HG03066 (cell line): ENCODE measurements at regions not wholly inside any gene's neighbourhood (a gene's known extent, or its start where the extent isn't known, plus 50 kb on each side); places are given as distances from the start of the nearest gene placed in this dataset.
"Not testable (repeated sequence)": the region's sequence is repeated elsewhere in the genome, so short reads cannot be mapped to it uniquely, and the experiment has no call there.

Source experiments
- ATAC-seq: cut with Tn5 transposase; IDR thresholded peaks from one replicate; pipeline ENCODE4 v1.9.1; 2021; ENCODE audit warnings: low read depth; ENCODE audit not compliant: unreplicated experiment

DNA sequence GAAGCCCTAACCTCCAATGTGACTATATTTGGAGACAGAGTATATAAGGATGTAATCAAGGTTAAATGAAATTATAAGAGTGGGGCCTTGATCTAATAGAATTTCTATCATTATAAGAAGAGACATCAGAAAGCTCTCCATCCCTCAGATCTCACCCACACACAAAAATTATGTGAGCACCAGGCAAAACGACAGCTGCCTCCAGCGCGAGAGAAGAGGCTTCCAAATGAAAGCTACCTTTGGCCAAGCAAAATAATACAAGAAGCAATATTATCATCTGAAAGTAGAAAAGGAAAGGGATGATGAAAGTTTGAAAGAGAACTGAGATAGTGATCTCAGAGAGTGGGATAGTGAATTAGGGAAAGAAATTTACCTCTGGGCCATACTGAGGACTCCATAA lies 1192.5 kb downstream of the NXPH1 start:
- no peak for ATAC-seq

DNA sequence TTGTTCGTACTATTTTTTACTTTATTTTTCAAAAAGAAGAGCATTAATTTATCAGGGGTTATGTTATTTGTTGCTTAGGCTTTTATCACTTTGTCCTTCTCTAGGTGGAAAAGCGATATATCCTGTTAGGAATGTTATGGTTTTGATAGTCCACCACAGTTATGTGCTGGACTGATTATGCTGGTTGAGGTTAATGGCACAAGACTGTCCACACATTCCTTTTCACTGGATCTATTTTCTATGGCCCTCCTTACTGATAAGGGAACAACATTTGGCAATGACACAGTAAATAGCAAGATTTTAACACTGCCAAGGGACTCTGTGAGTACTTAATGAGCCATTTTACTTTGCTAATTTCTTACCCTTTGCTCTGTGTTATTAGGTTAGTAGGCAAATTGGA lies 1212.3 kb downstream of the NXPH1 start:
- no peak for ATAC-seq

DNA sequence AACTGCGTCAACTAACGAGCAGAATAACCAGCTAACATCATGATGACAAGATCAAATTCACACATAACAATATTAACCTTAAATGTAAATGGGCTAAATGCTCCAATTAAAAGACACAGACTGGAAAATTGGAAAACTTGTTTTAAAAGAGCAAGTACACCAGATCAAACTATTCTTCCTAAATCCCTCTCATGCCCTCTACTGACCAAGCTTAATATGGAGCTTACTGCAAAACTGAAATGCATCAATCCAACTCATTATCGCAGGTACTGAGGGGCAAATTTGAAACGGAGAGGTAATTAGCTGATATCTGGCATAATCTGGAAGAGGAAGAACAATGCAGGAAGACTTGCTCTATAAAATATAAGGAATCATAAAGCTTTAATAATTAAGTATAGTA lies 1223.8 kb downstream of the NXPH1 start:
- ATAC-seq, result no peak

DNA sequence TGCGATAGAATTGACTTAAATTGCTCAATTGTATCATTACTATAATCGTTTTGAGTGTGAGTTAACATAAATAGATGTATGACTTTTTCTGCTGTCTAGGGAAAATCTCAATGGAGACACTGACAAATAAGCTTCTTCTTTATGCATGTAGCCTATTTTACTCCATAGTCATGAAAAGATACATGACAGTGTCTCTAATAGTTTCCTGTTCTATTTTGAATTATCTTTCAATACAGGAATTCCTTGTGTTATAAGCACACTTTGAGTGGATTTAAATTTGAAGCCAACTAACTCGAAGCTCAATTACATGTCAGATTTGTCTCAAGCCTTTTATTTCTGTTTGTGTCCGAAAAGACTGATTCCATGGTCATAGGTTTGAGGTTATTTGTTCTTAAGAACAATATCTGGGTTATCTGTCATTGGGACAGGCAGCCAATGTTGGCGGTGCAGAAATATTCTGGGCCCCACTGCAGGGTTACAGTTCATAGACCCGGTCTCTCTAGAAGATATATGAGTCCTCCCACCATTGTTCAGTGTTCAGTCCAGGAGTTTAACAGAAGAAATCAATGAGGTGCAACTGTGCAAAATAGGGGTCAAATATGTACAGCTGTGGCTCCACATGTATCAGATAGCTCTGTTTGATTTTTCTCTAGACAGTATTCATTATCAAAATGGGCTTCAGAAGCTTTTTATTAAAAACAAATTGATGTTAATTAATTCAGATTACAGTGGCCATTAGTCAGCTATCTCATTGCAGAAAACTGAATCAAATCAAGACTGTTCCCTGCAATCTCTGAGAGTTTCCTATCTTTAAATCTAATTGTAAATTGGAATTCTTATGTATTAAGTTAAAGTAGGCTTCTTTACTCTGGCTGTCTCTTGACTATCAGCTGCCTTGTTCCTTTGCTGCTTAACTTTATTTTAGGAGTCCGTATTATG lies 1238.8 kb downstream of the NXPH1 start:
- no peak for ATAC-seq

DNA sequence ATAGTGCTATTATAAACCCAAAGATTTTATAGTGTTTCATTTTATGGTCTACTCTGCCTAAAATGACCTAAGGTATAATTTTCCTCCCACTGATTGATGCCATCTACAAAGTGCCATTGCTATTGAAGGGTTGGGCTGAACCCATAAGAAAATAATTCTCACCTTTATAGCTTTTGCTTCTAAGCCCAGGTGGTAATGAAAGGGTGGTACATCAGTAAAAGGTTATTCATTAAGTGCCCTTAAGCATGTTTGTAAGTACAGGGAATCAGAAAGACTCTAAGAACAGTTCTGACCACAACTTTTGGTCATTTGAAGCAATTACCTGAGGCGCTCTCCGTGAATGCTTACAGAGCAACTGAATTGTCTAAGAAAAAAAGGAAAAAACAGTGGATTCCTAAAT lies 1247.3 kb downstream of the NXPH1 start:
- ATAC-seq, result no peak

DNA sequence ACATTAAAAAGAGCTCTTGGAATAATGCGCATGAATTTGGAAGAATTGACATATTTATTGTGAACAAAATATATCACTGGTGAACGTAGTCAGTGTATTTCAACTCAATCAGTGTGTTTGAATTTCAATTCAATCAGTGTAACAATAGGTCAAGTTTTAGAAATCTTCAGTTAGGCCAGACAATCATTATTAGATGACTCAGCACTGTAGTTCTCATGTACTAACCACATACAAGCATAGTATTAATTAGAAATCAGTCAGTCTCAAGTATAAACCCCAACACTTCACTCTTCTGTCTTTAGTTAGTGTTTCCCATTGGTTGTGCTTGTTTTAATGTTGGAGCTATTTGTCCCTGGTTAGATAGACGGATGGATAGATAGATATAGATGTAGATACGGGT lies 1247.9 kb downstream of the NXPH1 start:
- no peak for ATAC-seq

DNA sequence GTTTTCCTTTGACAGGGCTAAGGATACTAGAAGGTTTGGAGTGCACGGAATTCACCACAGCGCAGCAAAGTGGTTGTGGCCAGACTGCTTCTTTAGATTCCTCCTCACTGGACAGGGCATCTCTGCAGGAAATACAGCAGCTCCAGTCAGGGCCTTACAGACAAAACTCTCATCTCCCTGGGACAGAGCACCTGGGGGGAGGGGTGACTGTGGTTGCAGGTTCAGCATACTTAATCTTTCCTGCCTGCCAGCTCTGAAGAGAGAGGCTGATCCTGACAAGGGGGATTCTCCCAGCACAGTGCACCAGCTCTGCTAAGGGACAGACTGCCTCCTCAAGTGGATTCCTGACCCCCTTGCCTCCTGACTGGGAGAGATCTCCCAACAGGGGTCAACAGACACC lies 1257.9 kb downstream of the NXPH1 start:
- ATAC-seq, result no peak

DNA sequence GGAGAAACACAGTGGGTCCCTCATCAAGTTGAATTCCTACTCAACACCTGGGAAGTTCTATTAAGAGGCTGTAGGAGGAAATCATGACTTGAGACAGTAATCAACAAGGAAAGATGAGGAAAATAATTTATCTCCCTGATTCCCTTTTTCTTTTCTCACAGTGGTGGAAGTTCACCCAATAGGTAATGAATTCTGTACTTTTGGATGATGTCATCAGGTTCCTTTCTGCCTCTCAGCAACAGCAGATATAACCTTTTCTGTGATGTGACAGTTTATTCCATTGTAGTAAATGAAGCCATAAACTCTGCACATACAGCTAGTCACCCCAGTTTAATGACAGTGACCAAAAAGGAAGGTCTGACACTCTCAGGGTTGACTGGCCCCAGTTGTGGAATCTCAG lies 1265.0 kb downstream of the NXPH1 start:
- ATAC-seq, result no peak

DNA sequence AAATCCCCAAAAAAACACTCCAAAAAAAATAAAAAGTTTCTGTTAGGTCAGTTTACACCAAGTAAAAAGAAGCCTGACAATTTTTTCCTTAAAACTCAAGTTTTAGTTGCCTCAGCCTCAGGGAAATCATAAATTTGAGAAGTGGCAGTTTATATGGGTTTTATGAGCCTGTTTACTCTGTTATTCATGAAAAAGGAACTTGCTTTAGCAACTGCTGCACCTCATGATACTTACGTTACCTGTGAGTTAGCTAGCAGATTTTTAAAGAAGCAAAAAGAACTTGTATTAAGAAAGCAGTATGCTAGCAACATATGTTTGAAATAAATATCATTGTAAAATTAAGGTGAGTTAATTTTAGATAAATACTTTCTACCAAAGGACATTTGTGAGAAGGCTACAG lies 1264.5 kb upstream of the PHF14 start:
- no peak for ATAC-seq

DNA sequence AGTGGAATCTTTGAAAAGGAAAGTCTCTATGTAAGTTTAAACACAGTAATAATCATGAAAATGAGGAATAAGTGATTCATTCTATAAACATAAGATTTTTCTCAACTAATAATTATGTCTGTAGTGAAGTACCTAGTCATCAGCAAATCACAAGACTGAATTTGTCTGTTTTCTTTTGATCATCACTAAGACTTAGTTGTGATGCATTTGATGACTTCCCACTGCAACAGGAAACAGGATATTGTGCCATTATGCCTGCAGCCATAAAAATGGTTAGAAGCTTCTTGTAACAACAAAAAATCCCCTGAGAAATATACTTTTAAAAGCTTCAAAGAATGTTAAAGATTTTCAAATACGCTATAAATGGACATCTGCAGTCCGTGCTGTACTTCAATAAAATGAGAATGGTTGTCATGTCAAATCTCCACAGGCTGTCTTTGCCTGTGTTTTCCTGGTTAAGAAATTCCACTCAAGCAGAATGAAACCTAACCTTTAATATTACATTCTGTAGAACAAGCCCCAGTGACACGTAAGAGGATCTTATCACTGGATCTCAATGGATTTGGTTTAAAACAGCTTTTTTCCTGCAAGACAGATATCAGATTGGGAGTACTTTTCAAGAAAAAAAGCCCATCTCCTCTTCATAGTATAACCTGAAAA lies 1262.3 kb upstream of the PHF14 start:
- ATAC-seq, result no peak

DNA sequence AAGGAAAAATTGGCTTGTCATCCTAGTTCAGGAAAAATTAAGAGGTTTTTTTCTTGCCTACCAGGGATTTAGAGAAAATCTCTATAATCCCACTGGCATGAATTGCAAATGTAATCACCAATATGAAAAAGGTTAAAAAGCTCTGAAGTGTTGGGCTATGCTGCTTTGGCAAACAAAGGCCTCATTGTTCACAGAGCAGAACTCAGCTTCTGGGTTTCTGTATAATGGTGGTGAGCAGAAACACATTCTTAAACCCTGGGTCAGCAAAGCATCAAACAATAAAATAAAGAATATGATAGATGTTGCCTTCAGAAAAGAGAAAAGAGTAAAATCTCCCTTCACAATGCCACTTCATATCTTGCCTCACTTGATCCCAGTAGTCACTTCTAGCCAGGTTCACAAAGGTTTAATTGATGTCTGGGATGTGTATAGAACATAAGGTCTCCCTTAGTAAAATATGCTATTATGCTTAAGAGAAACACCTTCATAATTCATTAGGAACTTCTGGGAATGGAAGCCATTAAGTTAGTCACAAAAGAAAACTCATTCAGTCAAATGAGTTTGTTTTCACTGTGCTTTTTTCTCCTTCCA lies 1255.5 kb upstream of the PHF14 start:
- ATAC-seq, result no peak

DNA sequence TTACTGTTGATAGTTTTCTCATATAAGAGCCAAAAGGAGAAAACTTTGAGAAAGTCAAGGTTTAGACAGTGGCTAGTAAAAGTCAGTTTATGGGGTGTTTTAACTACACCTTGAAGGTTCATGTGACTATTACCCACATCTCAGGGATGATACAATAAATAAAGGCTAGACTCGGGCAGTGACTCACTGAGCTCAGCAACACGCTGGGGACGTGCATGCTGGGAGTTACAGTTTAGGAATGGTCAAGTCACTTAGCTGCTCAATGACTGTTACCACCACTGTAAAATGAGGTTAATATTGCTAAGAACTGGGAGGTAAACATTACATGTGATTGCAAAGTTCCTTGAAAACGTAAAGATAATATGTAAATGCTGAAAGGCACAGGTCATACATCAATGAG lies 1254.4 kb upstream of the PHF14 start:
- no peak for ATAC-seq

DNA sequence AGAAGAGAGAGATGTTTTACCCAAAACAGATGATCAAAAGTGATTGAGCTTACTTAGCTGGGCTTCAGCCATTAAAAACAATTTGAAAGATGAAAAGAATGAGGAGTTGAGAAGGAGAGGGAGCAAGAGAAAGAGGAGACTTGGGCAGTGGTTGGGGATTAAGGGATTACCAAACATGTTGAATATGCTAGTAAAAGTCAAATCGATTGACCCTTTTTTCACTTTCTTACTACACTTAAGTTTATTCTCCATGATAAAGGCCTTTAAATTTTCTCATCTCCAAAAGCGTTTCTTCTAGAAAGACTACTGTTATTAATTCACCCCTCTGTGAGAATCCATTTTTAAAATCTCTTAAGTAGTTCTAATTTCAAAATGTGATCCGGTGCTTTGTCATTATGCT lies 1254.0 kb upstream of the PHF14 start:
- ATAC-seq, result no peak

DNA sequence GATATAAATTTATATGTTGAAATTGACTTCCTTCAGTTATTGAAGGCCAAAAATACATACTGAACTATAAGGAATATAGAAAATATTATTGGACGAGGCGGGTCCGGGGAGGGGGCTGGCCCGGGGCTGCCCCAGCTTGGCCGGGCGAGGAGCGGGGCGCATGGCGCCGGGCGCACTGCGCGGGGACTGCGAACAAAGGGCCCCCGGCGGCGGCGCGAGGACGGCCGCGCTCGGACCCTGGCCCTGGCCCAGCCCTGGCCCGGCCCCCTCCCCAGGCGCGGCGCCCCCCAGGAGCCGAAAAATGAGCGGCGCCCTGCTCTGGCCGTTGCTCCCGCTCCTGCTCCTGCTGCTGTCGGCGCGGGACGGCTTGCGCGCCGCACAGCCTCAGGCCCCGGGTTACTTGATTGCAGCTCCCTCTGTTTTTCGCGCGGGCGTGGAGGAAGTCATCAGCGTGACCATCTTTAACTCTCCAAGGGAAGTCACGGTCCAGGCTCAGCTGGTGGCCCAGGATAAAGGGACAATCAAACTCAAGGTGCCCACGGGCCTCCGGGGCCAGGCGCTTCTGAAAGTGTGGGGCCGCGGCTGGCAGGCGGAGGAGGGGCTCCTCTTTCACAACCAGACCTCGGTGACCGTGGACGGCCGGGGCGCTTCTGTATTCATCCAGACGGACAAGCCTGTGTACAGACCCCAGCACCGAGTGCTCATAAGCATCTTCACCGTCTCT lies 1247.6 kb upstream of the PHF14 start:
- not testable (repeated sequence) for ATAC-seq

DNA sequence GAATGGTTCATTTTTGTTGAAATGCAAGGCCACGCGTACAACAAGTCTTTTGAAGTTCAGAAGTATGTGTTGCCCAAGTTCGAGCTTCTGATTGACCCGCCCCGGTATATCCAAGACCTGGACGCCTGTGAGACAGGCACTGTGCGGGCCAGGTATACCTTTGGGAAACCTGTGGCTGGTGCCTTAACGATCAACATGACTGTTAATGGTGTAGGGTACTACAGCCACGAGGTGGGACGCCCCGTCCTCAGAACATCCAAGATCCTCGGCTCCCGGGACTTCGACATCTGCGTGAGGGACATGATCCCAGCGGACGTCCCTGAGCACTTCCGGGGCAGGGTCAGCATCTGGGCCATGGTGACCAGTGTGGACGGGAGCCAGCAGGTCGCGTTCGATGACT lies 1246.9 kb upstream of the PHF14 start:
- ATAC-seq, result not testable (repeated sequence)

DNA sequence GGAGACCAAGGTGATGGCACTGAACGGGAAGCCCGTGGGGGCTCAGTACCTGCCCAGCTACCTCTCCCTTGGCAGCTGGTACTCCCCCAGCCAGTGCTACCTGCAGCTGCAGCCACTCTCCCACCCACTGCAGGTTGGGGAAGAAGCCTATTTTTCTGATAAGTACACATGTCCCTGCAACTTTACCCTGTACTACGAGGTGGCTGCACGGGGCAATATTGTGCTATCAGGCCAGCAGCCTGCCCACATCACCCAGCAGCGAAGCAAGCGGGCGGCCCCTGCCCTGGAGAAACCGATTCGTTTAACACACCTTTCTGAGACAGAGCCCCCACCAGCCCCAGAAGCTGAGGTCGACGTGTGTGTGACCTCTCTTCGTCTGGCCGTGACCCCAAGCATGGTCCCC lies 1246.2 kb upstream of the PHF14 start:
- not testable (repeated sequence) for ATAC-seq

DNA sequence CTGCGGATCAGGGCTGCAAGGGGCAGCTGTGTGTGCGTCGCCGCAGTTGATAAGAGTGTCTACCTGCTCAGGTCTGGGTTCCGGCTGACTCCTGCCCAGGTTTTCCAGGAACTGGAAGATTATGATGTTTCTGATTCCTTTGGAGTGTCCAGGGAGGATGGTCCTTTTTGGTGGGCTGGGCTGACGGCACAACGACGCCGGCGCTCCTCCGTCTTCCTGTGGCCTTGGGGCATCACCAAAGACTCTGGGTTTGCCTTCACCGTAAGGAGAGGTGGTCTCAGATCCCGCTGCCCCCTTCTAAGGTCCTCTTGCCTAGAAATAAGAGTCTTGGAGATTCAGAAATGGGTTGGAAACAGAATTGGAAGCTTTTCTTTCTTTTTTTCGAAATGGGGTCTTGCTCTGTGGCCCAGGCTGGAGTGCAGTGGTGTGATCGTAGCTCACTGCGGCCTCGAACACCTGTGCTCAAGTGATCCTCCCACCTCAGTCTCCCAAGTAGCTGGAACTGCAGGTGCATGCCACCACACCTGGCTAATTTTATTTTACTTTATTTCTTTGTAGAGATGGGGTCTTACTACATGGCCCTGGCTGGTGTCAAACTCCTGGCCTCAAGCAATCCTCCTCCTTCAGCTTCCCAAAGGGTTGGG lies 1245.5 kb upstream of the PHF14 start:
- not testable (repeated sequence) for ATAC-seq

DNA sequence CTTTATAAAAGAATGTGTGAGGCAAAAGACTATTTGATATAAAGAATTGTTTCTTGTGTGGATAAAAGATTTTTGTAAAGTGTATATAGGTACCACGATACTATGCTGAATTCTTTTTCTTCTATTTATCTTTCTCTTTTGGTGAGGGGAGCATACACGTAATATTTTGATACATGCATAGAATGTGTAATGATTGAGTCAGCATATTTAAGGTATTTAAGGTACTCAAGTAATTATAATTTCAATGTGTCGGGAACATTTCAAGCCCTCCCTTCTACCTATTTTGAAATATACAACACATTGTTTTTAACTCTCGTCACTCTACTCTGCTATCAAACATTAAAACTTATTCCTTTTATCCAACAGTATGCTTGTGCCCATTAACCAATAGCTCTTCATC lies 1221.6 kb upstream of the PHF14 start:
- ATAC-seq, result no peak

DNA sequence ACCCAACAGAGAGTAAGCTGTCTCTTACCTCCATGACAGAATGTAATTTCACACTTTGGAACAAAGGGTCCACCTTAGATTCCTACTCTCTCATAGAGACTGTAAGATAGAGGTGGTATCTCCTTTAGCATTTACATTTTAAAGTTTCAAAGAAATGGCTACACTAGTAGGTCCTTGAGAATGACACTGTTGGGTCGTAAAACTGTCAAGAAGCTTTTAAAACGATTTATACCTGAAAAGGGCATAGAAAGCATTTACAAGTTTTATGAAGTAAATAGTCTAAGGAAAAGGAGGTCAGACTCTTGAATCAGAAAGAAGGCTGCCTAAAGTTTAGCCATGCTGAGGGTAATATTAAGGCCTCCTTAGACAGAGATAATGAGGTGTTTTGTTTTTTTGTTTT lies 1212.4 kb upstream of the PHF14 start:
- no peak for ATAC-seq

DNA sequence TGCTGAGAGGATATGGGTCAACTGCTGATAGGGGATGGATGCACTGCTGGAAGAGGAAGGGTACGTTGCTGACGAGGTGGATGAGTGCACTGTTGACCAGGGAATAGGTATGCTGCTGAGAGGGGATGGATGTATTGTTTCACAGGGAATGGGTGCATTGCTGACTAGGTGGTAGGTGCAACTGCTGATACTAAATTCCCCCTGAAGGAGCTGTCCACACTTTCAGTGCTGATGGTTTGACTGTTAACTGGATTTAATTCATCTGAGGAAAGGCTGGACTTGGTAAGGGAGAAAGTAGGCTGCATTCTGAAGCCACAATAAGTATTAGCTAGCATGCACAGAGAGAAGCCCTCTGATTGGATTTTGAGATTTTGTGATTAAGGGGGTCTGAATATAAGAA lies 1196.8 kb upstream of the PHF14 start:
- no peak for ATAC-seq

DNA sequence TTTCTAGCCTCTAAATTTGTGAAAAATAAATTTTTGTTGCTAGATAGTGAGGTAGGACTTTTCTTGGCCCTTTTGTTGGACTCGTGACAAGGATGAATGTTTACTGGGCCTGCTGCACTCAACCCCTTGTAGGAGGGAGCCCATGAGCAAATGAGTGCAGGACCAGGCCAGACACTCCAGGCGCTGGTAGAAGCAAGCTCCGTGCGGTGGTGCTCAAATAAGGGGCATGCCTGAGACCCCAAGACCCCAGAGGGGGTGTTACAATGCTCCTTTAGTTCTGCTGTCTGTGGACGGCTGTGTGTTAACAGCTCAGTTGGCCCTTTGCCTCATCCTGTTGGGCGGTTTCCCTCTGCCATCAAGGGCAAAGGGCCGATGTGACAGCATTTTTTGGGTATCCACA lies 1195.3 kb upstream of the PHF14 start:
- ATAC-seq, result no peak
